SK-N-SH (cell line): ENCODE measurements at regions not wholly inside any gene's neighbourhood (a gene's known extent, or its start where the extent isn't known, plus 50 kb on each side); places are given as distances from the start of the nearest gene placed in this dataset.

Source experiments
- CTCF ChIA-PET: fragments of 300-600, 350-600 bp; formaldehyde crosslinking; extraction: SDS; loops from one replicate; lab custom pipeline; 2021; lab: Yijun Ruan, JAX
- POLR2A ChIA-PET: fragments of 350-600 bp; sonication (Branson Sonifier 250); formaldehyde crosslinking; extraction: SDS; loops from one replicate; lab custom pipeline; 2020; ENCODE audit warnings: antibody characterized with exemption, inconsistent platforms; lab: Yijun Ruan, JAX
- DNase-seq: peaks from one replicate; pipeline ENCODE4 v3.0.0; 2012
- H2AFZ ChIP-seq: fragments of 200-600 bp; sonication (generic); 2 replicates; pipeline ENCODE4 v1.8.1; 2016; ENCODE audit warnings: antibody characterized with exemption, mild to moderate bottlenecking, low read depth
- H3F3A ChIP-seq: fragments of 200-600 bp; sonication (generic); replicated peaks from 2 replicates; pipeline ENCODE3; 2016; ENCODE audit warnings: antibody characterized with exemption, mild to moderate bottlenecking; ENCODE audit not compliant: insufficient read depth
- H3K27ac ChIP-seq, 2 experiments: fragments of 200-500 bp in 1 of 2; fragments of 200-600 bp in 1 of 2; sonication (Bioruptor generic) in 1 of 2; sonication (generic), shearing (Covaris generic) in 1 of 2; 2 replicates each; pipeline versions ENCODE4 v1.5.1 to v1.6.1; 2014 to 2016; ENCODE audit warnings: low read depth in 2 of 2, inconsistent platforms in 1 of 2, low read length in 1 of 2, mild to moderate bottlenecking in 1 of 2, mixed read lengths in 1 of 2
- H3K27me3 ChIP-seq: fragments of 200-600 bp; sonication (generic), shearing (Covaris generic); 2 replicates; pipeline ENCODE4 v1.6.1; 2016; ENCODE audit warnings: mixed run types; ENCODE audit not compliant: insufficient read depth
- H3K36me3 ChIP-seq, 2 experiments: fragments of 200-500 bp in 1 of 2; fragments of 200-600 bp in 1 of 2; sonication (Bioruptor generic) in 1 of 2; sonication (generic) in 1 of 2; replicated peaks in 1 of 2; 2 replicates each; pipeline versions ENCODE3 to v1.5.1; 2014 to 2016; ENCODE audit warnings: low read length in 1 of 2, mild to moderate bottlenecking in 1 of 2; ENCODE audit not compliant: insufficient read depth in 2 of 2, control insufficient read depth in 1 of 2
- H3K4me1 ChIP-seq, 2 experiments: fragments of 200-500 bp in 1 of 2; fragments of 200-600 bp in 1 of 2; sonication (Bioruptor generic) in 1 of 2; sonication (generic), shearing (Covaris generic) in 1 of 2; 2 replicates each; pipeline versions ENCODE4 v1.5.1 to v1.6.1; 2014 to 2016; ENCODE audit warnings: low read depth in 1 of 2, low read length in 1 of 2, mixed run types in 1 of 2; ENCODE audit not compliant: insufficient read depth in 2 of 2, control insufficient read depth in 1 of 2
- H3K4me2 ChIP-seq: fragments of 200-600 bp; sonication (generic), shearing (Covaris generic); 2 replicates; pipeline ENCODE4 v1.6.1; 2017; ENCODE audit warnings: mixed run types
- H3K4me3 ChIP-seq, 2 experiments: fragments of 200-500 bp in 1 of 2; fragments of 200-600 bp in 1 of 2; sonication (Bioruptor generic) in 1 of 2; sonication (generic), shearing (Covaris generic) in 1 of 2; 2 replicates each; pipeline versions ENCODE4 v1.5.1 to v1.8.1; 2014 to 2016; ENCODE audit warnings: low read depth in 2 of 2, inconsistent platforms in 1 of 2, low read length in 1 of 2, mild to moderate bottlenecking in 1 of 2, mixed read lengths in 1 of 2, moderate library complexity in 1 of 2
- H3K79me2 ChIP-seq: fragments of 200-600 bp; sonication (generic); 2 replicates; pipeline ENCODE4 v1.8.1; 2017; ENCODE audit warnings: mild to moderate bottlenecking; ENCODE audit not compliant: insufficient read depth
- H3K9ac ChIP-seq: fragments of 200-600 bp; sonication (generic); 2 replicates; pipeline ENCODE4 v1.6.1; 2017; ENCODE audit warnings: mixed run types
- H3K9me2 ChIP-seq: fragments of 200-600 bp; sonication (generic); 2 replicates; pipeline ENCODE4 v1.6.1; 2017; ENCODE audit warnings: mixed run types
- H3K9me3 ChIP-seq: fragments of 200-600 bp; sonication (generic); 2 replicates; pipeline ENCODE4 v1.6.1; 2017; ENCODE audit warnings: mixed run types, mild to moderate bottlenecking, moderate library complexity
- H4K20me1 ChIP-seq: fragments of 200-600 bp; sonication (generic); 2 replicates; pipeline ENCODE4 v1.6.1; 2017; ENCODE audit warnings: mild to moderate bottlenecking, mixed run types; ENCODE audit not compliant: insufficient read depth
- EP300 ChIP-seq, 2 experiments: IDR thresholded peaks; 2 replicates each; pipeline versions ENCODE4 v1.4.0 to v1.6.1; 2012; ENCODE audit warnings: borderline replicate concordance in 1 of 2, low read depth in 1 of 2, low read length in 1 of 2
- EZH2phosphoT487 ChIP-seq: fragments of 200-600 bp; sonication (generic); IDR thresholded peaks from 2 replicates; pipeline ENCODE4 v1.6.1; 2017; ENCODE audit warnings: low read depth, mixed run types, mild to moderate bottlenecking, antibody characterized with exemption, moderate library complexity, borderline replicate concordance
- FOSL2 ChIP-seq: IDR thresholded peaks from 2 replicates; pipeline ENCODE4 v1.4.0; 2012; ENCODE audit warnings: low read depth, mild to moderate bottlenecking, moderate library complexity, borderline replicate concordance
- FOXJ3 ChIP-seq: sonication (generic); formaldehyde crosslinking; IDR thresholded peaks from 2 replicates; pipeline ENCODE4 v1.5.1; 2020; ENCODE audit warnings: mild to moderate bottlenecking, missing genetic modification reagents
- FOXM1 ChIP-seq: IDR thresholded peaks from 2 replicates; pipeline ENCODE4 v1.4.0; 2012; ENCODE audit warnings: low read depth, mild to moderate bottlenecking
- GATA2 ChIP-seq: sonication (generic); formaldehyde crosslinking; IDR thresholded peaks from 2 replicates; pipeline ENCODE4 v1.5.0; 2020; ENCODE audit warnings: mild to moderate bottlenecking, missing genetic modification reagents
- MXI1 ChIP-seq: IDR thresholded peaks from 2 replicates; pipeline ENCODE4 v1.6.1; 2012; ENCODE audit warnings: mild to moderate bottlenecking, low read depth, low read length, improper control_type of control experiment
- NFIC ChIP-seq: IDR thresholded peaks from 2 replicates; pipeline ENCODE4 v1.4.0; 2012; ENCODE audit warnings: borderline replicate concordance
- RAD21 ChIP-seq: IDR thresholded peaks from 2 replicates; pipeline ENCODE4 v1.6.1; 2012; ENCODE audit warnings: mild to moderate bottlenecking, low read length
- RFX5 ChIP-seq: IDR thresholded peaks from 2 replicates; pipeline ENCODE4 v1.6.1; 2012; ENCODE audit warnings: mild to moderate bottlenecking, improper control_type of control experiment, low read length
- RXRA ChIP-seq: IDR thresholded peaks from 2 replicates; pipeline ENCODE4 v1.4.0; 2012; ENCODE audit warnings: low read depth, mild to moderate bottlenecking, borderline replicate concordance
- TCF12 ChIP-seq: IDR thresholded peaks from 2 replicates; pipeline ENCODE4 v1.4.0; 2012
- WGBS: methylation state at CpG from one replicate; pipeline ENCODE4 v1.1.6; 2017; ENCODE audit warnings: low lambda C conversion rate; 5-methylcytosine and 5-hydroxymethylcytosine counted together
- TF ChIP-seq, protein P1 (sequence below): IDR thresholded peaks from 2 replicates; pipeline ENCODE4 v1.4.0; 2012; ENCODE audit warnings: low read depth, borderline replicate concordance
- TF ChIP-seq, protein P2 (sequence below): IDR thresholded peaks from 2 replicates; pipeline ENCODE4 v1.6.1; 2012; ENCODE audit warnings: mild to moderate bottlenecking, low read depth, low read length, moderate library complexity
- TF ChIP-seq, protein P3 (sequence below): fragments of 200-600 bp; sonication (generic); IDR thresholded peaks from 2 replicates; pipeline ENCODE4 v1.6.1; 2017; ENCODE audit warnings: antibody characterized with exemption, mild to moderate bottlenecking, moderate library complexity
- TF ChIP-seq, protein P4 (sequence below): fragments of 150-350 bp; IDR thresholded peaks from 2 replicates; pipeline ENCODE4 v1.6.1; 2017; ENCODE audit warnings: antibody characterized with exemption, low read length, low read depth, borderline replicate concordance
- TF ChIP-seq, protein P5 (sequence below): IDR thresholded peaks from 2 replicates; pipeline ENCODE4 v1.4.0; 2012; ENCODE audit warnings: low read depth, borderline replicate concordance
- TF ChIP-seq, protein P6 (sequence below): IDR thresholded peaks from 2 replicates; pipeline ENCODE4 v1.4.0; 2012; ENCODE audit warnings: low read depth

DNA sequence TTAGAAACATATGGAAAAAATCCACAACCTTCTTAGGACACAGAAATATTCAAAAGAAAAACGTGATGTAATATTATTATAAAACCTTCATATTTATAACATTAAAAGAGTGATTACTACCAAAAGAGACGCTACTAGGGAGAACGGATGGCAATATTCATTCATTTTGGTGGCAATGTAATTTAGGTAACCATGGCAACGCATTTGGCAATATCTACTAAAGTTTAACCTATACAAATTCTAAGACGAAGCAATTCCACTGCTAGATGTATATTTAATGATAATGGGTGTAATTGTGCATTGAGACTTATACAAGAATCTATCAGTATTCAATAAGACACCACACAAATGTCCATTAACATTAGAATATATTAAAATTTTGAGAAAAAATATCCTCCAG, 709.4 kb downstream of the ARAP2 start:
- Histone ChIP-seq H3K4me2 (no peak overlapping the region), H3K4me1 (no peaks in the 10 kb centered on the region), H3K36me3 (no peaks in the 10 kb centered on the region), H3K27ac (no peak overlapping the region), H3K79me2 (no peaks in the 10 kb centered on the region), H3K9me3 (no peaks in the 10 kb centered on the region), H2AFZ (no peak overlapping the region), H3K9ac (no peak overlapping the region), H3F3A (no peaks in the 10 kb centered on the region), H3K4me3 (no peak overlapping the region), H3K27me3 (no peaks in the 10 kb centered on the region), H3K9me2 (no peaks in the 10 kb centered on the region), H4K20me1 (no peaks in the 10 kb centered on the region)
- ChIA-PET CTCF (no interaction called here), POLR2A (no interaction called here)
- WGBS, result 29% methylated on average over 5 of the region's 5 CpGs
- TF ChIP-seq, protein P1, sequence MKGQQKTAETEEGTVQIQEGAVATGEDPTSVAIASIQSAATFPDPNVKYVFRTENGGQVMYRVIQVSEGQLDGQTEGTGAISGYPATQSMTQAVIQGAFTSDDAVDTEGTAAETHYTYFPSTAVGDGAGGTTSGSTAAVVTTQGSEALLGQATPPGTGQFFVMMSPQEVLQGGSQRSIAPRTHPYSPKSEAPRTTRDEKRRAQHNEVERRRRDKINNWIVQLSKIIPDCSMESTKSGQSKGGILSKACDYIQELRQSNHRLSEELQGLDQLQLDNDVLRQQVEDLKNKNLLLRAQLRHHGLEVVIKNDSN, result no peak
- TF ChIP-seq TCF12 (no peak), NFIC (no peak), FOXJ3 (CRISPR knock-in tag) (no peak), RFX5 (no peak), EZH2phosphoT487 (no peak), FOXM1 (no peak), EP300 (IDR thresholded peaks at IDR 0.05; ENCODE audit: borderline replicate concordance in 1 of 2, low read depth in 1 of 2, low read length in 1 of 2) (no peak), RAD21 (no peak), GATA2 (CRISPR knock-in tag) (no peak), RXRA (no peak), MXI1 (no peak), FOSL2 (no peak)
- TF ChIP-seq, protein P2, sequence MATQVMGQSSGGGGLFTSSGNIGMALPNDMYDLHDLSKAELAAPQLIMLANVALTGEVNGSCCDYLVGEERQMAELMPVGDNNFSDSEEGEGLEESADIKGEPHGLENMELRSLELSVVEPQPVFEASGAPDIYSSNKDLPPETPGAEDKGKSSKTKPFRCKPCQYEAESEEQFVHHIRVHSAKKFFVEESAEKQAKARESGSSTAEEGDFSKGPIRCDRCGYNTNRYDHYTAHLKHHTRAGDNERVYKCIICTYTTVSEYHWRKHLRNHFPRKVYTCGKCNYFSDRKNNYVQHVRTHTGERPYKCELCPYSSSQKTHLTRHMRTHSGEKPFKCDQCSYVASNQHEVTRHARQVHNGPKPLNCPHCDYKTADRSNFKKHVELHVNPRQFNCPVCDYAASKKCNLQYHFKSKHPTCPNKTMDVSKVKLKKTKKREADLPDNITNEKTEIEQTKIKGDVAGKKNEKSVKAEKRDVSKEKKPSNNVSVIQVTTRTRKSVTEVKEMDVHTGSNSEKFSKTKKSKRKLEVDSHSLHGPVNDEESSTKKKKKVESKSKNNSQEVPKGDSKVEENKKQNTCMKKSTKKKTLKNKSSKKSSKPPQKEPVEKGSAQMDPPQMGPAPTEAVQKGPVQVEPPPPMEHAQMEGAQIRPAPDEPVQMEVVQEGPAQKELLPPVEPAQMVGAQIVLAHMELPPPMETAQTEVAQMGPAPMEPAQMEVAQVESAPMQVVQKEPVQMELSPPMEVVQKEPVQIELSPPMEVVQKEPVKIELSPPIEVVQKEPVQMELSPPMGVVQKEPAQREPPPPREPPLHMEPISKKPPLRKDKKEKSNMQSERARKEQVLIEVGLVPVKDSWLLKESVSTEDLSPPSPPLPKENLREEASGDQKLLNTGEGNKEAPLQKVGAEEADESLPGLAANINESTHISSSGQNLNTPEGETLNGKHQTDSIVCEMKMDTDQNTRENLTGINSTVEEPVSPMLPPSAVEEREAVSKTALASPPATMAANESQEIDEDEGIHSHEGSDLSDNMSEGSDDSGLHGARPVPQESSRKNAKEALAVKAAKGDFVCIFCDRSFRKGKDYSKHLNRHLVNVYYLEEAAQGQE, result no peak
- TF ChIP-seq, protein P3, sequence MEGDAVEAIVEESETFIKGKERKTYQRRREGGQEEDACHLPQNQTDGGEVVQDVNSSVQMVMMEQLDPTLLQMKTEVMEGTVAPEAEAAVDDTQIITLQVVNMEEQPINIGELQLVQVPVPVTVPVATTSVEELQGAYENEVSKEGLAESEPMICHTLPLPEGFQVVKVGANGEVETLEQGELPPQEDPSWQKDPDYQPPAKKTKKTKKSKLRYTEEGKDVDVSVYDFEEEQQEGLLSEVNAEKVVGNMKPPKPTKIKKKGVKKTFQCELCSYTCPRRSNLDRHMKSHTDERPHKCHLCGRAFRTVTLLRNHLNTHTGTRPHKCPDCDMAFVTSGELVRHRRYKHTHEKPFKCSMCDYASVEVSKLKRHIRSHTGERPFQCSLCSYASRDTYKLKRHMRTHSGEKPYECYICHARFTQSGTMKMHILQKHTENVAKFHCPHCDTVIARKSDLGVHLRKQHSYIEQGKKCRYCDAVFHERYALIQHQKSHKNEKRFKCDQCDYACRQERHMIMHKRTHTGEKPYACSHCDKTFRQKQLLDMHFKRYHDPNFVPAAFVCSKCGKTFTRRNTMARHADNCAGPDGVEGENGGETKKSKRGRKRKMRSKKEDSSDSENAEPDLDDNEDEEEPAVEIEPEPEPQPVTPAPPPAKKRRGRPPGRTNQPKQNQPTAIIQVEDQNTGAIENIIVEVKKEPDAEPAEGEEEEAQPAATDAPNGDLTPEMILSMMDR, result no peak
- TF ChIP-seq, protein P4, sequence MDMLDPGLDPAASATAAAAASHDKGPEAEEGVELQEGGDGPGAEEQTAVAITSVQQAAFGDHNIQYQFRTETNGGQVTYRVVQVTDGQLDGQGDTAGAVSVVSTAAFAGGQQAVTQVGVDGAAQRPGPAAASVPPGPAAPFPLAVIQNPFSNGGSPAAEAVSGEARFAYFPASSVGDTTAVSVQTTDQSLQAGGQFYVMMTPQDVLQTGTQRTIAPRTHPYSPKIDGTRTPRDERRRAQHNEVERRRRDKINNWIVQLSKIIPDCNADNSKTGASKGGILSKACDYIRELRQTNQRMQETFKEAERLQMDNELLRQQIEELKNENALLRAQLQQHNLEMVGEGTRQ, result no peak
- TF ChIP-seq, protein P5, sequence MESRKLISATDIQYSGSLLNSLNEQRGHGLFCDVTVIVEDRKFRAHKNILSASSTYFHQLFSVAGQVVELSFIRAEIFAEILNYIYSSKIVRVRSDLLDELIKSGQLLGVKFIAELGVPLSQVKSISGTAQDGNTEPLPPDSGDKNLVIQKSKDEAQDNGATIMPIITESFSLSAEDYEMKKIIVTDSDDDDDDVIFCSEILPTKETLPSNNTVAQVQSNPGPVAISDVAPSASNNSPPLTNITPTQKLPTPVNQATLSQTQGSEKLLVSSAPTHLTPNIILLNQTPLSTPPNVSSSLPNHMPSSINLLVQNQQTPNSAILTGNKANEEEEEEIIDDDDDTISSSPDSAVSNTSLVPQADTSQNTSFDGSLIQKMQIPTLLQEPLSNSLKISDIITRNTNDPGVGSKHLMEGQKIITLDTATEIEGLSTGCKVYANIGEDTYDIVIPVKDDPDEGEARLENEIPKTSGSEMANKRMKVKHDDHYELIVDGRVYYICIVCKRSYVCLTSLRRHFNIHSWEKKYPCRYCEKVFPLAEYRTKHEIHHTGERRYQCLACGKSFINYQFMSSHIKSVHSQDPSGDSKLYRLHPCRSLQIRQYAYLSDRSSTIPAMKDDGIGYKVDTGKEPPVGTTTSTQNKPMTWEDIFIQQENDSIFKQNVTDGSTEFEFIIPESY, result no peak
- TF ChIP-seq, protein P6, sequence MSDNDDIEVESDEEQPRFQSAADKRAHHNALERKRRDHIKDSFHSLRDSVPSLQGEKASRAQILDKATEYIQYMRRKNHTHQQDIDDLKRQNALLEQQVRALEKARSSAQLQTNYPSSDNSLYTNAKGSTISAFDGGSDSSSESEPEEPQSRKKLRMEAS, result no peak
- no peak for DNase-seq
